Activated CD8-positive, alpha-beta T cell treated with anti-CD3 and anti-CD28 coated beads for 36 hours (primary cell): ENCODE measurements at regions not wholly inside any gene's neighbourhood (a gene's known extent, or its start where the extent isn't known, plus 50 kb on each side); places are given as distances from the start of the nearest gene placed in this dataset.
"Not testable (repeated sequence)": the region's sequence is repeated elsewhere in the genome, so short reads cannot be mapped to it uniquely, and the experiment has no call there.

Source experiments
- ATAC-seq: fragments of 200-7000 bp; cut with Tn5 transposase; one replicate; pipeline ENCODE4 v1.10.0; 2021; ENCODE audit warnings: mild to moderate bottlenecking, moderate library complexity
- CTCF ChIA-PET: fragments of 350-600 bp; sonication (Branson Sonifier 250); formaldehyde crosslinking; loops from one replicate; lab custom pipeline; 2021; ENCODE audit warnings: antibody characterized with exemption; lab: Charles Lee
- POLR2A ChIA-PET: fragments of 350-600 bp; sonication (Branson Sonifier 250); formaldehyde crosslinking; loops from one replicate; lab custom pipeline; 2021; ENCODE audit warnings: antibody characterized with exemption; lab: Charles Lee
- DNase-seq: peaks from one replicate; pipeline ENCODE4 v3.0.0-alpha.2; 2020
- H3K27ac Mint-ChIP-seq: one replicate; pipeline ENCODE4 v1.8.0; 2021; ENCODE audit warnings: mild to moderate bottlenecking, mixed read lengths
- H3K27me3 Mint-ChIP-seq: one replicate; pipeline ENCODE4 v1.8.0; 2021; ENCODE audit warnings: mixed read lengths
- H3K36me3 Mint-ChIP-seq: one replicate; pipeline ENCODE4 v1.8.0; 2021; ENCODE audit warnings: low read depth, mixed read lengths
- H3K4me1 Mint-ChIP-seq: one replicate; pipeline ENCODE4 v1.8.0; 2021; ENCODE audit warnings: low read depth, mixed read lengths
- H3K4me3 Mint-ChIP-seq: one replicate; pipeline ENCODE4 v1.8.0; 2021; ENCODE audit warnings: mild to moderate bottlenecking, moderate library complexity, mixed read lengths
- H3K9me3 Mint-ChIP-seq: one replicate; pipeline ENCODE4 v1.8.0; 2021; ENCODE audit warnings: mixed read lengths
- intact Hi-C: fragments of 100-400 bp; cut with micrococcal nuclease; formaldehyde crosslinking; loops from one replicate; pipeline ENCODE4 v1.10.0; 2022
- TF ChIP-seq, protein P1 (sequence below): fragments of 200-600 bp; IDR thresholded peaks from one replicate; pipeline ENCODE4 v1.8.0; 2022; ENCODE audit warnings: antibody characterized with exemption, mild to moderate bottlenecking

DNA sequence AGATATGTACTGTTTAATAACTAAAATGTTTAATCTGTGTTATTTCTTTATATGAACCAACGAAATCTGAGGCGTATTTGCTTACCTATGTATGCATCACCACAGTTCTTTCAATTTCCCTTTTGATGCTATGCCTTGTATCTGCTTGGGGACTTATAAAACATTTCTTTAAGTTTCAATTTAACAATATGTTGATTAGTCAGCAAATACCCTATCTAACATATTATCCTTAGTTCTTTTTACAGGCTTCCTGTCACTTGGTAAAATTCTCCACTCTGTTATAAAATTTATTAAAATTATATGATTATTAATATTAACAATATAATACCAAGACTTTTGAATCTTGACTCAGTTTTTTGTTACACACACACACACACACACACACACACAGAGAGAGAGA is 174.3 kb downstream of the CPS1 start:
- TF ChIP-seq, protein P1, sequence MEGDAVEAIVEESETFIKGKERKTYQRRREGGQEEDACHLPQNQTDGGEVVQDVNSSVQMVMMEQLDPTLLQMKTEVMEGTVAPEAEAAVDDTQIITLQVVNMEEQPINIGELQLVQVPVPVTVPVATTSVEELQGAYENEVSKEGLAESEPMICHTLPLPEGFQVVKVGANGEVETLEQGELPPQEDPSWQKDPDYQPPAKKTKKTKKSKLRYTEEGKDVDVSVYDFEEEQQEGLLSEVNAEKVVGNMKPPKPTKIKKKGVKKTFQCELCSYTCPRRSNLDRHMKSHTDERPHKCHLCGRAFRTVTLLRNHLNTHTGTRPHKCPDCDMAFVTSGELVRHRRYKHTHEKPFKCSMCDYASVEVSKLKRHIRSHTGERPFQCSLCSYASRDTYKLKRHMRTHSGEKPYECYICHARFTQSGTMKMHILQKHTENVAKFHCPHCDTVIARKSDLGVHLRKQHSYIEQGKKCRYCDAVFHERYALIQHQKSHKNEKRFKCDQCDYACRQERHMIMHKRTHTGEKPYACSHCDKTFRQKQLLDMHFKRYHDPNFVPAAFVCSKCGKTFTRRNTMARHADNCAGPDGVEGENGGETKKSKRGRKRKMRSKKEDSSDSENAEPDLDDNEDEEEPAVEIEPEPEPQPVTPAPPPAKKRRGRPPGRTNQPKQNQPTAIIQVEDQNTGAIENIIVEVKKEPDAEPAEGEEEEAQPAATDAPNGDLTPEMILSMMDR: no peak
- Mint-ChIP-seq H3K27ac (no peak overlapping the region), H3K36me3 (no peaks in the 10 kb centered on the region), H3K4me1 (no peaks in the 10 kb centered on the region), H3K9me3 (peaks cover 3% of the 10 kb centered on the region), H3K27me3 (no peaks in the 10 kb centered on the region), H3K4me3 (no peak overlapping the region)
- ATAC-seq (no peak), DNase-seq (no peak)
- intact Hi-C loops: no loop called here
- CTCF ChIA-PET: no interaction called here
- POLR2A ChIA-PET: no interaction called here

DNA sequence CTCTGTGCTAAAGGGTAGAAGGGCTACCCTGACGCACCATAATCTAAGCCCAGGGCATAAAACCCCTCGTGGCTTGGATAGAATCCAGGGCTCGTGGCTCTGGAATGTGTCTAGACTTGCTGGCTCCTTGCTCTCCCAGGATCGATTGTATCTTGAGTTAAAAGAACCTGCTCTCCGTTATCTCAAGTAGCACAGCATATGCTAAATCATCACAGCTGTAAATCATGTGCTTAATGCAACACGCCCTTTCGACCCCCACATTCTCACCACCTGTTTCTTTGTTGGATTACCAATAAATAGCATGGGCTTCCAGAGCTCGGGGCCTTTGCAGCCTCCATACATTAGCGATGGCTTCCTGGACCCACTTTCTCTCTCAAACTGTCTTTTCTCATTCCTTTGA is 190.4 kb downstream of the CPS1 start:
- H3K4me3 Mint-ChIP-seq: not testable (repeated sequence)

DNA sequence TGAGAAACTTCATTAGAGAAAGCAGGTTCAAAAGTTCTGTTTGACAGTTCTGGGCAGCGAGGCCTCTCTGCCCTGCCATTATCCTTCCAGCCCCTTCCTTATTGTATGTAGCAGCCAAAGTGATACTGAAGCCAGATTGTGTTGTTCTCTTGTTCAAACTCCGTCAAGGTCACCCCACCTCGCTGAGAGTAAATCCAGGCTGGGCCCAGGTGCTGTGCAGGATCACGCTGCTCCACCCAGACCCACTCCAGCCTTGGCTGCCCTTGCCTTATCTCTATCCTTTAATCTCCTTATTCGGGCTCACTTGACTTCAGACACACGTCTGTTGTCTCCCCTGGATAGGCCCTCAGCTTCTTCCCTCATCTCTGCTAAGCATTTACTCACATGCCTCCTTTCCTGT is 196.1 kb downstream of the CPS1 start:
- ATAC-seq (no peak), DNase-seq (no peak)
- Mint-ChIP-seq H3K4me1 (no peaks in the 10 kb centered on the region), H3K36me3 (no peaks in the 10 kb centered on the region), H3K9me3 (no peaks in the 10 kb centered on the region), H3K4me3 (no peak overlapping the region), H3K27me3 (no peaks in the 10 kb centered on the region), H3K27ac (no peak overlapping the region)
- TF ChIP-seq, protein P1: no peak
- POLR2A ChIA-PET: no interaction called here
- CTCF ChIA-PET: no interaction called here
- intact Hi-C loops: no loop called here

More for the DNA sequence above, 190.4 kb downstream of the CPS1 start:
- ATAC-seq, POLR2A ChIA-PET, H3K36me3 Mint-ChIP-seq, H3K4me1 Mint-ChIP-seq, H3K27me3 Mint-ChIP-seq, CTCF ChIA-PET, H3K27ac Mint-ChIP-seq, H3K9me3 Mint-ChIP-seq, intact Hi-C loops, DNase-seq: not testable (repeated sequence)

DNA sequence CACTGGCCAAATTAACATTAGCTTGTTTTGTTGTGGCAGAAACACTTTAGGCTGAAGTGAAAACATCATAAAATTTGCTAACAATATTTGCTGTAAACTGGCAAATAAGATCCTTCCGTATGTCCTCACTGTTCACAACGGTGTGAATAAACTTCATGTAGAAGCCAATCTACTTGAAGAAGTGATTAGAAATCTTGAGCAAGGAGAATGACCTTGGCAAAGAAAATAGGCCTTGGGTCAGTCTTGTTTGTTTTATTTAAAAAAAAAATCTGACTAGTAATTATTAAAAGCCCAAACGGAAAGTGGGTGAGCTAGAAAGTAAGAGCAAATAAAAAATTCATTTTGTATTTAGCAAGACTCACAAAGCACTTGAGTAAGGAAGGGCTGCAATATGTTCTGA is 197.0 kb downstream of the CPS1 start:
- intact Hi-C loops: no loop called here
- ATAC-seq (no peak), DNase-seq (no peak)
- ChIA-PET CTCF (no interaction called here), POLR2A (interaction anchor here (0.6 kb wide), 1 partner anchor 27 kb away, joined by 3 read pairs; no protein-coding TSS in a partner anchor)
- Mint-ChIP-seq H3K36me3 (no peaks in the 10 kb centered on the region), H3K9me3 (no peaks in the 10 kb centered on the region), H3K4me1 (no peaks in the 10 kb centered on the region), H3K27me3 (no peaks in the 10 kb centered on the region), H3K4me3 (no peak overlapping the region), H3K27ac (no peak overlapping the region)
- TF ChIP-seq, protein P1: no peak

DNA sequence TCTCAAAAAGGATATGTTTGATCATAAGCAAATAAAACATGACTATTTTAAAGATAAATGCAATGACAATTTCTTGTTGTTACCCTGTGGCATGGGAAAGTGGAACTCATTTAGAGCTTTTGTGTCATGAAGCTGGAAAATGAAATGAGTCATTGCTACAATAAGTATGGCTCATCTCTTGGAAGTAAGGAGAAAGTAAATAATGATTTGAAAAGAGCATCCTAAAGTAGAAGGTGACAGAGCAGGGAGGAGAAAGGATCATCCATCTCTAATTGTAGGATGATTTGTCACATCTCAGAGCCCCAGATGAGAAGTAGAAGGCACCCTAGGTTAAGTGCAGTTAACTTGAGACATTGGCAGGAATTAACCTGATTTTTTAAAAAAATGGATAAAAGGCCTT is 200.5 kb downstream of the CPS1 start:
- ChIA-PET CTCF (interaction anchor here (1.2 kb wide), 1 partner anchor 8 kb away, joined by 3 read pairs; no protein-coding TSS in a partner anchor), POLR2A (no interaction called here)
- TF ChIP-seq, protein P1: no peak
- intact Hi-C loops: no loop called here
- ATAC-seq (no peak), DNase-seq (no peak)
- H3K4me1 Mint-ChIP-seq: no peaks in the 10 kb centered on the region
- no peaks in the 10 kb centered on the region for H3K27me3 Mint-ChIP-seq
- H3K9me3 Mint-ChIP-seq: no peaks in the 10 kb centered on the region
- H3K27ac Mint-ChIP-seq: no peak overlapping the region
- no peaks in the 10 kb centered on the region for H3K36me3 Mint-ChIP-seq
- no peak overlapping the region for H3K4me3 Mint-ChIP-seq
